ENCODE measurements at regions not wholly inside any gene's neighbourhood (a gene's known extent, or its start where the extent isn't known, plus 50 kb on each side); places are given as distances from the start of the nearest gene placed in this dataset.

DNA sequence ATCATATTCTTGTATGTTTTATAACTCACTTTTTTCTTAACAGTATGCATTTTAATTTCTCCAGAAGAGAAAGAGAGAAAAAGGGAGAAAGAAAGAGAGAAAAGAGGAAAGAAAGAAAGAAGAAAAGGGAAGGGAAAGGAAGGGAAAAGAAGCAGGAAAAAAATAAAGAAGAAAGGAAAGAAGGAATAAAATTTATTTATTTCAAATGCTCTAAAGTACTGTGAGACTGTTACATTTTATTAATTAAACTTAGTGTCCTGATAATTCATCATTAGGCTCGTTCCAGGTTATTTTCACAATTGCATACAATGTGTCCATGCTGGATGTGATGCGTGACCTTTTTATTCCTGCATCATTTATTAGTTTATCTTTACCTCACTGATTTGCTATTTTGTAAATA is 1023.4 kb upstream of the KLHL29 start:
- no peaks in the 10 kb centered on the region for H3K9me3 ChIP-seq (ENCODE audit: control insufficient read depth, insufficient read depth, low read depth, low read length)
- no peaks in the 10 kb centered on the region for H3K36me3 ChIP-seq (ENCODE audit: control insufficient read depth, insufficient read depth, low read length)
- DNase-seq (ENCODE audit: low read depth in 2 of 2), result no peak
- H3K4me3 ChIP-seq (replicated peaks in 1 of 4; ENCODE audit: control extremely low read depth in 1 of 4, insufficient read depth in 1 of 4, low read depth in 3 of 4, low read length in 4 of 4), result no peak overlapping the region
- no peaks in the 10 kb centered on the region for H4K20me1 ChIP-seq (ENCODE audit: control insufficient read depth, extremely low read depth, insufficient read depth, low read length)
- H3K79me2 ChIP-seq (ENCODE audit: control insufficient read depth, insufficient read depth, low read length), result no peaks in the 10 kb centered on the region
- no peak overlapping the region for H3K27ac ChIP-seq (ENCODE audit: insufficient read depth, low read length)
- H2AFZ ChIP-seq (ENCODE audit: low read length), result no peak overlapping the region
- no peaks in the 10 kb centered on the region for H3K27me3 ChIP-seq (ENCODE audit: control insufficient read depth, insufficient read depth, low read length)
- H3K9ac ChIP-seq (ENCODE audit: insufficient read depth, low read length), result no peak overlapping the region
- H3K4me1 ChIP-seq (ENCODE audit: control insufficient read depth, extremely low read depth, insufficient read depth, low read length), result no peaks in the 10 kb centered on the region
- H3K4me2 ChIP-seq (ENCODE audit: extremely low read depth, insufficient read depth, low read length), result no peak overlapping the region
- TF ChIP-seq EZH2 (IDR thresholded peaks at IDR 0.05; ENCODE audit: low read length, missing control alignments), result no peak
- TF ChIP-seq, protein P1, sequence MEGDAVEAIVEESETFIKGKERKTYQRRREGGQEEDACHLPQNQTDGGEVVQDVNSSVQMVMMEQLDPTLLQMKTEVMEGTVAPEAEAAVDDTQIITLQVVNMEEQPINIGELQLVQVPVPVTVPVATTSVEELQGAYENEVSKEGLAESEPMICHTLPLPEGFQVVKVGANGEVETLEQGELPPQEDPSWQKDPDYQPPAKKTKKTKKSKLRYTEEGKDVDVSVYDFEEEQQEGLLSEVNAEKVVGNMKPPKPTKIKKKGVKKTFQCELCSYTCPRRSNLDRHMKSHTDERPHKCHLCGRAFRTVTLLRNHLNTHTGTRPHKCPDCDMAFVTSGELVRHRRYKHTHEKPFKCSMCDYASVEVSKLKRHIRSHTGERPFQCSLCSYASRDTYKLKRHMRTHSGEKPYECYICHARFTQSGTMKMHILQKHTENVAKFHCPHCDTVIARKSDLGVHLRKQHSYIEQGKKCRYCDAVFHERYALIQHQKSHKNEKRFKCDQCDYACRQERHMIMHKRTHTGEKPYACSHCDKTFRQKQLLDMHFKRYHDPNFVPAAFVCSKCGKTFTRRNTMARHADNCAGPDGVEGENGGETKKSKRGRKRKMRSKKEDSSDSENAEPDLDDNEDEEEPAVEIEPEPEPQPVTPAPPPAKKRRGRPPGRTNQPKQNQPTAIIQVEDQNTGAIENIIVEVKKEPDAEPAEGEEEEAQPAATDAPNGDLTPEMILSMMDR (conservative IDR thresholded peaks at IDR 0.05 in 1 of 2, IDR thresholded peaks at IDR 0.05 in 1 of 2; ENCODE audit: low read depth in 1 of 2, low read length in 2 of 2), result no peak

DNA sequence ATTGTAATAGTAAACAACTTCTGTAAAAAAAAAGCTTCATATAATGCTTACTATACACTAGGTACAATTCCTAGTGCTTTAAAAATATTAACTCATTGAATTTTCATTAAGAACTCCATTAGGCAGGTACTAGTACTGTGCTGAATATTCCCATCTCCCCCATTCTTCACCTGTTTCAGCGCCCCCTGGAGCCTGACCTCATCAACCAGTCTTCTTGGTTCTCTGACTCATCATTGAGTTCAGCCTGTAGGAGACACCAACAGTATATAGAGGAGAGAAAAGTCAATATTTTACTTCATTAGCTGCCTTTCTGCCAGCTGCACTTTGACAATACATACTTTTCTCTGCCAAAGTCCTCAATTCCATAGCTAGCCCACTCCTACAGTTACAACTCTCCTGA is 1009.9 kb upstream of the KLHL29 start:
- H3K36me3 ChIP-seq (ENCODE audit: control insufficient read depth, insufficient read depth, low read length), result no peaks in the 10 kb centered on the region
- H4K20me1 ChIP-seq (ENCODE audit: control insufficient read depth, extremely low read depth, insufficient read depth, low read length), result no peaks in the 10 kb centered on the region
- H2AFZ ChIP-seq (ENCODE audit: low read length), result no peak overlapping the region
- H3K4me1 ChIP-seq (ENCODE audit: control insufficient read depth, extremely low read depth, insufficient read depth, low read length), result no peaks in the 10 kb centered on the region
- no peak for DNase-seq (ENCODE audit: low read depth in 2 of 2)
- no peak overlapping the region for H3K9ac ChIP-seq (ENCODE audit: insufficient read depth, low read length)
- no peaks in the 10 kb centered on the region for H3K27me3 ChIP-seq (ENCODE audit: control insufficient read depth, insufficient read depth, low read length)
- no peak overlapping the region for H3K4me3 ChIP-seq (replicated peaks in 1 of 4; ENCODE audit: control extremely low read depth in 1 of 4, insufficient read depth in 1 of 4, low read depth in 3 of 4, low read length in 4 of 4)
- no peaks in the 10 kb centered on the region for H3K9me3 ChIP-seq (ENCODE audit: control insufficient read depth, insufficient read depth, low read depth, low read length)
- no peak overlapping the region for H3K27ac ChIP-seq (ENCODE audit: insufficient read depth, low read length)
- H3K79me2 ChIP-seq (ENCODE audit: control insufficient read depth, insufficient read depth, low read length), result no peaks in the 10 kb centered on the region
- TF ChIP-seq, protein P1 (conservative IDR thresholded peaks at IDR 0.05 in 1 of 2, IDR thresholded peaks at IDR 0.05 in 1 of 2; ENCODE audit: low read depth in 1 of 2, low read length in 2 of 2), result no peak
- TF ChIP-seq EZH2 (IDR thresholded peaks at IDR 0.05; ENCODE audit: low read length, missing control alignments), result no peak
- H3K4me2 ChIP-seq (ENCODE audit: extremely low read depth, insufficient read depth, low read length), result no peak overlapping the region

DNA sequence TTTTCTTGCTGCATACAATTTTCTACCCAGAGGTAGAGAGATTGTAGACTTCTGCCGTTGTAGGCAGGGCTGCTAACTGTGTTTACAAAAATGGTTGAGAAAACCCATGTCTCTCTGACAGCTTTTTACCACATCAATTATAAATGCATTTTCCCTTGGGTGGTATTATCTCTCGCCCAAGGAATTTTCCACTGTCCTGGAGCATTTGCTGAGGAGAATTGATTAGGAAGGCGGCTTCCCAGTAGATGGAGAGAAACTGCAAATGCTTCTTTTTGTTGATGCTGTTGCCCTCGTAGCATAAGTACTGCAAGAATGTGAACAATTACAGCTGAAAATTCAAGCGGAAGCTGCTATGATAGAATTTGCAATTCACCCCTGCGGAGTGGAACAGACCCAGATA is 1007.7 kb upstream of the KLHL29 start:
- H4K20me1 ChIP-seq (ENCODE audit: control insufficient read depth, extremely low read depth, insufficient read depth, low read length), result no peaks in the 10 kb centered on the region
- no peak overlapping the region for H3K9ac ChIP-seq (ENCODE audit: insufficient read depth, low read length)
- no peaks in the 10 kb centered on the region for H3K9me3 ChIP-seq (ENCODE audit: control insufficient read depth, insufficient read depth, low read depth, low read length)
- H3K4me1 ChIP-seq (ENCODE audit: control insufficient read depth, extremely low read depth, insufficient read depth, low read length), result no peaks in the 10 kb centered on the region
- no peak for TF ChIP-seq EZH2 (IDR thresholded peaks at IDR 0.05; ENCODE audit: low read length, missing control alignments)
- TF ChIP-seq, protein P1 (conservative IDR thresholded peaks at IDR 0.05 in 1 of 2, IDR thresholded peaks at IDR 0.05 in 1 of 2; ENCODE audit: low read depth in 1 of 2, low read length in 2 of 2), result no peak
- H3K79me2 ChIP-seq (ENCODE audit: control insufficient read depth, insufficient read depth, low read length), result no peaks in the 10 kb centered on the region
- no peaks in the 10 kb centered on the region for H3K27me3 ChIP-seq (ENCODE audit: control insufficient read depth, insufficient read depth, low read length)
- H3K27ac ChIP-seq (ENCODE audit: insufficient read depth, low read length), result no peak overlapping the region
- no peak for DNase-seq (ENCODE audit: low read depth in 2 of 2)
- no peak overlapping the region for H3K4me3 ChIP-seq (replicated peaks in 1 of 4; ENCODE audit: control extremely low read depth in 1 of 4, insufficient read depth in 1 of 4, low read depth in 3 of 4, low read length in 4 of 4)
- no peak overlapping the region for H3K4me2 ChIP-seq (ENCODE audit: extremely low read depth, insufficient read depth, low read length)
- H2AFZ ChIP-seq (ENCODE audit: low read length), result no peak overlapping the region
- H3K36me3 ChIP-seq (ENCODE audit: control insufficient read depth, insufficient read depth, low read length), result no peaks in the 10 kb centered on the region
